Mesendoderm (in vitro differentiated cells): ENCODE measurements at regions not wholly inside any gene's neighbourhood (a gene's known extent, or its start where the extent isn't known, plus 50 kb on each side); places are given as distances from the start of the nearest gene placed in this dataset.

Experiments
- DNase-seq: peaks from one replicate; pipeline ENCODE4 v3.0.0; 2013
- H2AK5ac ChIP-seq: 2 replicates; pipeline ENCODE4 v1.6.1; 2013; ENCODE audit warnings: low read length, inconsistent platforms
- H2BK120ac ChIP-seq: 2 replicates; pipeline ENCODE4 v1.6.1; 2013; ENCODE audit warnings: low read depth, mild to moderate bottlenecking, low read length, moderate library complexity, mixed read lengths
- H2BK15ac ChIP-seq: replicated peaks from 2 replicates; pipeline ENCODE4 v1.6.1; 2013; ENCODE audit warnings: low read depth, mild to moderate bottlenecking, moderate library complexity
- H2BK5ac ChIP-seq: 2 replicates; pipeline ENCODE4 v1.6.1; 2013; ENCODE audit warnings: low read length, inconsistent platforms
- H3K18ac ChIP-seq: 2 replicates; pipeline ENCODE4 v1.6.1; 2013; ENCODE audit warnings: mild to moderate bottlenecking, low read length, mixed read lengths
- H3K23ac ChIP-seq: one replicate; pipeline ENCODE4 v1.6.1; 2013; ENCODE audit warnings: low read length
- H3K27ac ChIP-seq: 2 replicates; pipeline ENCODE4 v1.5.1; 2013; ENCODE audit warnings: low read depth, mild to moderate bottlenecking, inconsistent platforms, low read length, moderate library complexity
- H3K27me3 ChIP-seq: 2 replicates; pipeline ENCODE4 v1.6.1; 2013; ENCODE audit warnings: low read length, control low read depth, mild to moderate bottlenecking, inconsistent platforms; ENCODE audit not compliant: insufficient read depth, poor library complexity
- H3K36me3 ChIP-seq: 2 replicates; pipeline ENCODE4 v1.6.1; 2013; ENCODE audit warnings: low read length, inconsistent platforms; ENCODE audit not compliant: control insufficient read depth, insufficient read depth
- H3K4ac ChIP-seq: one replicate; pipeline ENCODE4 v1.6.1; 2013; ENCODE audit warnings: low read depth, mild to moderate bottlenecking, low read length, moderate library complexity
- H3K4me1 ChIP-seq: 2 replicates; pipeline ENCODE4 v1.6.1; 2013; ENCODE audit warnings: low read depth, low read length, inconsistent platforms; ENCODE audit not compliant: control insufficient read depth
- H3K4me2 ChIP-seq: 2 replicates; pipeline ENCODE4 v1.6.1; 2013; ENCODE audit warnings: low read length
- H3K4me3 ChIP-seq: 2 replicates; pipeline ENCODE4 v1.5.1; 2013; ENCODE audit warnings: mild to moderate bottlenecking, low read length
- H3K56ac ChIP-seq: one replicate; pipeline ENCODE4 v1.6.1; 2013; ENCODE audit warnings: low read length
- H3K79me1 ChIP-seq: 2 replicates; pipeline ENCODE4 v1.6.1; 2013; ENCODE audit warnings: low read length, inconsistent platforms
- H3K79me2 ChIP-seq: 2 replicates; pipeline ENCODE4 v1.6.1; 2013; ENCODE audit warnings: mild to moderate bottlenecking, low read length; ENCODE audit not compliant: control insufficient read depth, insufficient read depth
- H3K9ac ChIP-seq: 2 replicates; pipeline ENCODE4 v1.6.1; 2013; ENCODE audit warnings: low read length, inconsistent platforms
- H4K5ac ChIP-seq: one replicate; pipeline ENCODE4 v1.6.1; 2013; ENCODE audit warnings: low read length
- H4K8ac ChIP-seq: one replicate; pipeline ENCODE4 v1.6.1; 2013; ENCODE audit warnings: low read depth, mild to moderate bottlenecking, control low read depth, low read length, moderate library complexity
- WGBS: extraction: QIAGEN DNeasy Blood & Tissue Kit; methylation state at CpG from one replicate; pipeline ENCODE4 v1.1.7; 2013; ENCODE audit warnings: low lambda C conversion rate, missing lambda C conversion rate; ENCODE audit not compliant: insufficient coverage; ENCODE audit errors: extremely low coverage; 5-methylcytosine and 5-hydroxymethylcytosine counted together

DNA sequence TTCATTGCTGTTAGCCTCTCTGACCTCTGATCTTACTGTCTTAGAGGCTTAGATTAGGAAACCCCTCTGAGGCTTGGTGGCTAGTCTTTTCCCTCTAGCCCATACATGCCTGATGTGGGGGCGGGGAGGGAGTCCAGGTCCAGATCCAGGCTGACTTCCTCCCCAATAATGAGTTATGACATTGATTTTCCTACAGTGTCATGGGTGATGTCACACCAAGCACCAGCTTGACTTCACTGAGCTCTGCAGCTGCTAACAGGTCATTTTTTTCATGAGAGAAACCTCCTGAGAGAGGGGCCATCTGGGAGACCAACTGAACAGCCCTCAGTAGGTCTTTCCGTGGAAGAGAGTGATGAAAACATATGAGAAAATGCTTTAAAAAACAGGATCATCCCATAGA, 180.2 kb upstream of the N4BP1 start:
- no peak overlapping the region for H2BK120ac ChIP-seq
- no peaks in the 10 kb centered on the region for H3K27me3 ChIP-seq
- H4K5ac ChIP-seq: no peak overlapping the region
- no peak overlapping the region for H3K4me2 ChIP-seq
- H4K8ac ChIP-seq: no peak overlapping the region
- WGBS: no CpG with 5 or more reads among the region's 2 CpGs
- no peak overlapping the region for H3K4ac ChIP-seq
- H2BK15ac ChIP-seq: no peak overlapping the region
- H3K79me2 ChIP-seq: no peaks in the 10 kb centered on the region
- no peak overlapping the region for H3K27ac ChIP-seq
- H3K56ac ChIP-seq: no peak overlapping the region
- no peaks in the 10 kb centered on the region for H3K79me1 ChIP-seq
- H2BK5ac ChIP-seq: no peak overlapping the region
- H3K36me3 ChIP-seq: no peaks in the 10 kb centered on the region
- no peak for DNase-seq
- H2AK5ac ChIP-seq: no peak overlapping the region
- no peak overlapping the region for H3K23ac ChIP-seq
- no peak overlapping the region for H3K18ac ChIP-seq
- no peak overlapping the region for H3K4me3 ChIP-seq
- H3K9ac ChIP-seq: no peak overlapping the region
- H3K4me1 ChIP-seq: no peaks in the 10 kb centered on the region

DNA sequence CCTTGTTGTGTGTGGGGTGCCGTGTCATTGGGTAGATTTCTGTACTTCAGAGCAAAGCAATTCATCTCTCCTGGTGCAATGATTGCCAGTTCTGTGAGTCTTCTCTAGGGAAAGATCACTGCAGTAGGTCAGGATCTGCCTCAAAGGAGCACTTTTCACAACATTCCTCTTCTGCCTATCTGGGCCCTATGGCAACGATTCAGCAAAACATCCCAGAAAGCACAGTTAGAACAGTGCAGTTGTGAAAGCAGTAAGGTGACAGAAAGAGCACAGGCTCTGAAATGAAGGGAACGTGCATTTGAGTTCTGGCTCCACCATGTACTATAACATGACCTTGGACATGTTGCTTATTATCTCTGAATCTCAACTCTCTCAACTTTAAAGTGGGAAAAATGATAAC, 178.5 kb upstream of the N4BP1 start:
- H3K18ac ChIP-seq: no peak overlapping the region
- no peak overlapping the region for H3K9ac ChIP-seq
- H2BK15ac ChIP-seq: no peak overlapping the region
- no peak overlapping the region for H3K4ac ChIP-seq
- no peaks in the 10 kb centered on the region for H3K27me3 ChIP-seq
- no peak overlapping the region for H4K8ac ChIP-seq
- peak; percentile 73 for DNase-seq
- H3K79me1 ChIP-seq: no peaks in the 10 kb centered on the region
- H3K56ac ChIP-seq: no peak overlapping the region
- H3K36me3 ChIP-seq: no peaks in the 10 kb centered on the region
- H2AK5ac ChIP-seq: no peak overlapping the region
- H3K4me1 ChIP-seq: no peaks in the 10 kb centered on the region
- no CpG with 5 or more reads among the region's 3 CpGs for WGBS
- no peak overlapping the region for H2BK120ac ChIP-seq
- H4K5ac ChIP-seq: no peak overlapping the region
- H3K23ac ChIP-seq: no peak overlapping the region
- no peaks in the 10 kb centered on the region for H3K79me2 ChIP-seq
- no peak overlapping the region for H2BK5ac ChIP-seq
- no peak overlapping the region for H3K4me2 ChIP-seq
- H3K4me3 ChIP-seq: no peak overlapping the region
- H3K27ac ChIP-seq: no peak overlapping the region

DNA sequence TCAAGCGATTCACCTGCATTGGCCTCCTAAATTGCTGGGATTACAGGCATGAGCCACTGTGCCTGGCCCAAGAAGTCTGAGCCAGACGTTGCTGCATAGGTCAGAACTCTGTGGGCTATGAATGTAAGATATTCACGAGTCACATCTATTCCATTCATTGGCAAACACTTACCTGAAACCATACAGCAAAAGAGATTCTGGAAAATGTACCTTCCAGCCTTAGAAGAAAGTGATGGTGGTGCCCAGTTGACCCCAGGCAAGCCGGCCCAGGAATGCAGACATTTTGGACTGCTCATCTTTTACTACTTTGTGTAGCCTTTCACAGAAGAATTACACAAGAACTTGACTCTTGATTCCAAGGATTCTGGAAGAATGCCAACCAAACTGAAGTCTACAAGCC, 135.6 kb upstream of the N4BP1 start:
- no CpG with 5 or more reads among the region's 4 CpGs for WGBS
- Histone ChIP-seq H3K4ac (no peak overlapping the region), H3K56ac (no peak overlapping the region)

DNA sequence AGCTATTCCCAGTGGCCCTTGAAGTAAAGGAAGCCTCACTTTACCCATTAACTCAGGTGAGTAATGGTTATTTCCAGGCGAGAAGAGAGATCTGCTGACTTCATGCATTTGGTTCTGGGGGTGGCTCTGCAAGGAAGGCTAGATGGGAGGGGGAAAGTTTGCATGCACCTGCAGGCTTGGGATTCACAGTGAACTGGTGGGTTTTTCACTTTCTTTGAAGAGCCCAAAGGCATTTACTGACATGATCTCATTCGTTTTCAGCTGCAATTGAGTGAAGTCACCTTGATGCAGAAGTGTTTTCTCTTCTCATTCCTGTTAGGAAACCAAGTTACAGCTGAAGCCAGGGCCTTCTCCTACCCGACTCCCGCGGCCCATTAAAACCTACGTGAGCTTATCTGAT, 131.0 kb upstream of the N4BP1 start:
- H3K4me1 ChIP-seq: no peaks in the 10 kb centered on the region
- no peaks in the 10 kb centered on the region for H3K27me3 ChIP-seq
- H3K4me3 ChIP-seq: no peak overlapping the region
- H3K36me3 ChIP-seq: no peaks in the 10 kb centered on the region
- DNase-seq: no peak
- H4K8ac ChIP-seq: no peak overlapping the region
- H3K56ac ChIP-seq: no peak overlapping the region
- H3K4ac ChIP-seq: no peak overlapping the region
- H3K4me2 ChIP-seq: no peak overlapping the region
- H3K27ac ChIP-seq: no peak overlapping the region
- H3K9ac ChIP-seq: no peak overlapping the region
- H2BK120ac ChIP-seq: no peak overlapping the region
- H3K79me2 ChIP-seq: no peaks in the 10 kb centered on the region
- no peak overlapping the region for H4K5ac ChIP-seq
- no peak overlapping the region for H2AK5ac ChIP-seq
- H2BK15ac ChIP-seq: no peak overlapping the region
- H2BK5ac ChIP-seq: no peak overlapping the region
- no peak overlapping the region for H3K23ac ChIP-seq
- no peak overlapping the region for H3K18ac ChIP-seq
- no CpG with 5 or more reads among the region's 6 CpGs for WGBS
- H3K79me1 ChIP-seq: no peaks in the 10 kb centered on the region

More for the DNA sequence above, 135.6 kb upstream of the N4BP1 start:
- H2AK5ac ChIP-seq: no peak overlapping the region
- no peaks in the 10 kb centered on the region for H3K4me1 ChIP-seq
- H4K8ac ChIP-seq: no peak overlapping the region
- H3K36me3 ChIP-seq: no peaks in the 10 kb centered on the region
- H3K79me2 ChIP-seq: no peaks in the 10 kb centered on the region
- no peaks in the 10 kb centered on the region for H3K79me1 ChIP-seq
- H2BK120ac ChIP-seq: no peak overlapping the region
- no peaks in the 10 kb centered on the region for H3K27me3 ChIP-seq
- no peak overlapping the region for H3K18ac ChIP-seq
- no peak overlapping the region for H3K4me3 ChIP-seq
- H3K27ac ChIP-seq: no peak overlapping the region
- no peak overlapping the region for H2BK15ac ChIP-seq
- no peak overlapping the region for H3K4me2 ChIP-seq
- no peak overlapping the region for H3K9ac ChIP-seq
- DNase-seq: no peak
- H4K5ac ChIP-seq: no peak overlapping the region
- H3K23ac ChIP-seq: no peak overlapping the region
- no peak overlapping the region for H2BK5ac ChIP-seq

DNA sequence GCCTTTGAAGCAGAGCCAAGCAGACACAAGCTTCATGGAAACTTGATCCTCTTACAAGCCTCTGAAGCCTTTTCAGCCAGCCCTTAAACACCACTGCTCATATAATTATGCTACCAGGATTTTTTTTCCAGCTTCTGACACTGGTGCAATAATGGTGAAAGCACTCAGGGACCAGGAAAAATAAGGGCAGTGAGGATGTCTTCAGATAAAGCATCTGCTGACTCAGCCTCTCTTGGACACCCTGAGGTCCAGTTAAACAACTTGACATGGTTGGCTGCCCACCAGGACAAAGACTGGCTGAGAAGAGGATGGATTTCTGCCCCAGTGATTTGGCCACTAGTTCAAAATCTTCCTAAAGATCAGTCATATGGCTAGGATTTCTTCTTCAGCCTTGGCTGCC, 124.2 kb upstream of the N4BP1 start:
- Histone ChIP-seq H3K79me1 (no peaks in the 10 kb centered on the region), H3K4me1 (no peaks in the 10 kb centered on the region), H2BK120ac (no peak overlapping the region), H3K4ac (no peak overlapping the region), H3K4me3 (no peak overlapping the region), H3K36me3 (no peaks in the 10 kb centered on the region), H3K4me2 (no peak overlapping the region), H3K23ac (no peak overlapping the region), H3K79me2 (no peaks in the 10 kb centered on the region), H2AK5ac (no peak overlapping the region), H2BK5ac (no peak overlapping the region), H4K8ac (no peak overlapping the region), H3K18ac (no peak overlapping the region), H3K27me3 (no peaks in the 10 kb centered on the region), H3K9ac (no peak overlapping the region), H3K56ac (no peak overlapping the region), H2BK15ac (no peak overlapping the region), H3K27ac (no peak overlapping the region), H4K5ac (no peak overlapping the region)
- DNase-seq: no peak

DNA sequence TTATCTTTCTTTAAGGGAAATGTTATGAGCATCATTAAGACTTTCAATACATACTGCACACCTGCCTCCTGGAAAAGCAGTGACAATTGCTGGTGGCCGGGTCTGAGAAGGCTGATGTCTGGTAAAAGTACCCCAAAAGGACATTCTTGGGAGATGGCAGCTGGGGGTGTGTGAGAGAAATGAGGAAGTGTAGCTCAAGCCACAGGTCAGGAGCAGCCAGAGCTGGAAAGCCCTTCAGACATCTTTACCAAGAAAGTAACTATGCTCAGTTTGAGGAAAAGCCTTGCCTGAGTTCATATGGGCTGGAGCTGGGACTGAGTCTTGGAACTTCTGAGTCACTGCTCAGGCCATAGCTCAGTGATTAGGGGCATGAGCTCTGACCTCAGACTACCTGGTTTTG, 94.7 kb upstream of the N4BP1 start:
- Histone ChIP-seq H3K18ac (no peak overlapping the region), H2BK15ac (no peak overlapping the region), H3K79me1 (no peaks in the 10 kb centered on the region), H4K8ac (no peak overlapping the region), H2AK5ac (no peak overlapping the region), H3K4me2 (no peak overlapping the region), H2BK5ac (no peak overlapping the region), H3K9ac (no peak overlapping the region), H3K79me2 (no peaks in the 10 kb centered on the region), H3K56ac (no peak overlapping the region), H3K4me1 (no peaks in the 10 kb centered on the region), H3K4me3 (no peak overlapping the region), H2BK120ac (no peak overlapping the region), H3K36me3 (no peaks in the 10 kb centered on the region), H3K27ac (no peak overlapping the region), H3K23ac (no peak overlapping the region), H3K4ac (no peak overlapping the region), H4K5ac (no peak overlapping the region), H3K27me3 (no peaks in the 10 kb centered on the region)
- WGBS: no CpG with 5 or more reads among the region's 1 CpG
- DNase-seq: no peak
